ENCODE measurements at regions not wholly inside any gene's neighbourhood (a gene's known extent, or its start where the extent isn't known, plus 50 kb on each side); places are given as distances from the start of the nearest gene placed in this dataset.
"Not testable (repeated sequence)": the region's sequence is repeated elsewhere in the genome, so short reads cannot be mapped to it uniquely, and the experiment has no call there.

- TF ChIP-seq, protein P1, sequence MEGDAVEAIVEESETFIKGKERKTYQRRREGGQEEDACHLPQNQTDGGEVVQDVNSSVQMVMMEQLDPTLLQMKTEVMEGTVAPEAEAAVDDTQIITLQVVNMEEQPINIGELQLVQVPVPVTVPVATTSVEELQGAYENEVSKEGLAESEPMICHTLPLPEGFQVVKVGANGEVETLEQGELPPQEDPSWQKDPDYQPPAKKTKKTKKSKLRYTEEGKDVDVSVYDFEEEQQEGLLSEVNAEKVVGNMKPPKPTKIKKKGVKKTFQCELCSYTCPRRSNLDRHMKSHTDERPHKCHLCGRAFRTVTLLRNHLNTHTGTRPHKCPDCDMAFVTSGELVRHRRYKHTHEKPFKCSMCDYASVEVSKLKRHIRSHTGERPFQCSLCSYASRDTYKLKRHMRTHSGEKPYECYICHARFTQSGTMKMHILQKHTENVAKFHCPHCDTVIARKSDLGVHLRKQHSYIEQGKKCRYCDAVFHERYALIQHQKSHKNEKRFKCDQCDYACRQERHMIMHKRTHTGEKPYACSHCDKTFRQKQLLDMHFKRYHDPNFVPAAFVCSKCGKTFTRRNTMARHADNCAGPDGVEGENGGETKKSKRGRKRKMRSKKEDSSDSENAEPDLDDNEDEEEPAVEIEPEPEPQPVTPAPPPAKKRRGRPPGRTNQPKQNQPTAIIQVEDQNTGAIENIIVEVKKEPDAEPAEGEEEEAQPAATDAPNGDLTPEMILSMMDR (IDR thresholded peaks at IDR 0.05; ENCODE audit: insufficient read depth, low read length, missing control alignments), result no peak
- ChIA-PET CTCF (no interaction called here), POLR2A (no interaction called here)
- DNase-seq (ENCODE audit: low read depth, low spot score), result no peak
- no peak overlapping the region for H3K4me3 ChIP-seq (ENCODE audit: low read depth, low read length)
Measured at GRCh38 chr20:40029589-40029988, 659.4 kb downstream of the MAFB start.

GRCh38 chr20:40019510-40019909, 669.5 kb downstream of the MAFB start:
- ChIA-PET CTCF (no interaction called here), POLR2A (no interaction called here)
- no peak for DNase-seq (ENCODE audit: low read depth, low spot score)

DNA sequence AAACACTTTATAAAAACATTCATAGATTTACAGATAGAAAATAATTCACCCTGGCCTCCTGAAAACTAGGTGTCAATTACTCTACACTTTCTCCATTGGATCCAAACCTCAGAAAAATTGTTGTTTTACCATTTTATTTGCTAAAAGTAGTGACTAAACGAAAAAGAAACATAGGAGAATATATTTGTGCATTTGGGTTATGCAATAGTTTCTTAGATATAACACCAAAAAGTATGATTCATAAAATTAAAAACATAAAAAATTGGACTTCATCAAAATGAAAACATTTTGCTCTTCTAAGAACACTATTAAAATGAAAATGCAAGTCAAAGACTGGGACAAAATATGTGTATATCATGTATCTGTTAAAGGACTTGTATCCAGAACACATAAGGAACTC, 671.3 kb downstream of the MAFB start:
- CTCF ChIA-PET, result no interaction called here
- POLR2A ChIA-PET, result no interaction called here
- DNase-seq (ENCODE audit: low read depth, low spot score), result no peak
- TF ChIP-seq, protein P1 (IDR thresholded peaks at IDR 0.05; ENCODE audit: insufficient read depth, low read length, missing control alignments), result no peak
- no peak overlapping the region for H3K4me3 ChIP-seq (ENCODE audit: low read depth, low read length)

More at GRCh38 chr20:40019510-40019909, 669.5 kb downstream of the MAFB start:
- TF ChIP-seq, protein P1 (IDR thresholded peaks at IDR 0.05; ENCODE audit: insufficient read depth, low read length, missing control alignments), result no peak
- H3K4me3 ChIP-seq (ENCODE audit: low read depth, low read length), result no peak overlapping the region

- POLR2A ChIA-PET, result no interaction called here
- H3K4me3 ChIP-seq (ENCODE audit: low read depth, low read length), result no peak overlapping the region
- CTCF ChIA-PET, result no interaction called here
- DNase-seq (ENCODE audit: low read depth, low spot score), result no peak
- TF ChIP-seq, protein P1 (IDR thresholded peaks at IDR 0.05; ENCODE audit: insufficient read depth, low read length, missing control alignments), result no peak
Measured at GRCh38 chr20:40016890-40017289, 672.1 kb downstream of the MAFB start.

DNA sequence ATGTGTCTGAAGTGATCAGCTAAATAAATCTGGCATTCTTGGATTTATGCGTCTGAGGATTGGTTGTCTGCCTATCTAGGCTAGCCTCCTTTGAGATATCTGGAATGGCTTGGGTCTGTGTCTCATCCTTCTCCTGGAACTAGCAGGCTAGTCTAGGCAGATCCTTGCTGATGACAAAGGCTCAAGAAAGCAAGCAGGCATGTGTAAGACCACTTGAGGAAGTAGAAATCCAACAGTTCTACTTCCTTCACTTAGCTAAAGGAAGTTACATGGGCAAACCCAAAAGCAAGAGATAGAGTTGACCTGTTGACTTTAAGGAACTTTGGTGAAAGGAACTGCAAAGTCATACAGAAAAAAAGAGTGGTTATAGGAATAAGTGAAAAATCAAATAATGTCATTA, 672.6 kb downstream of the MAFB start:
- ChIA-PET POLR2A (no interaction called here), CTCF (no interaction called here)
- H3K4me3 ChIP-seq (ENCODE audit: low read depth, low read length), result no peak overlapping the region
- DNase-seq (ENCODE audit: low read depth, low spot score), result no peak
- TF ChIP-seq, protein P1 (IDR thresholded peaks at IDR 0.05; ENCODE audit: insufficient read depth, low read length, missing control alignments), result no peak

GRCh38 chr20:40012026-40012425, 677.0 kb downstream of the MAFB start:
- CTCF ChIA-PET; POLR2A ChIA-PET; H3K4me3 ChIP-seq (ENCODE audit: low read depth, low read length); DNase-seq (ENCODE audit: low read depth, low spot score): not testable (repeated sequence)

DNA sequence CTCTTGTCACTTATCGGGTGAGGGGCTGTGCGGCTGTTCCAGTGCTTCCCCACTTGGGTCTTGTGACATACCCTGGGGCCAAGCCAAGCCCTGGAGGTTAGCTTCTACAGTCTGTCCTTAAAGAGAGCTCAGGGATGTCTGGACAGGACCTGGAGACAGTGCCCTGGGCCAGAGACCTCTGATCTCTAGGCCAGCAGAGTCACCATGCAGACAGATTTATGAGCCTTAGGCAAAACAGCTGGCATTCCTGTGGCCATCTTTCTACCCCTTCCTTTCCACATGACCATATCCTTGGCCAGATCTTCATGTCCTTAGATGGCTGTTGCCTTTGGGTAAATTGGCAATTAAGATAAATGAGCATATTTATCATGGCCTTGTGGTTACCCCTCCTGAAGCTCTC, 678.6 kb downstream of the MAFB start:
- CTCF ChIA-PET, result no interaction called here
- POLR2A ChIA-PET, result no interaction called here
- TF ChIP-seq, protein P1 (IDR thresholded peaks at IDR 0.05; ENCODE audit: insufficient read depth, low read length, missing control alignments), result no peak
- no peak overlapping the region for H3K4me3 ChIP-seq (ENCODE audit: low read depth, low read length)
- DNase-seq (ENCODE audit: low read depth, low spot score), result no peak

Measured in AG04449 (cell line).